Neural progenitor cell (in vitro differentiated cells): ENCODE measurements at regions not wholly inside any gene's neighbourhood (a gene's known extent, or its start where the extent isn't known, plus 50 kb on each side); places are given as distances from the start of the nearest gene placed in this dataset.

Experiments
- DNase-seq: peaks from one replicate; pipeline ENCODE4 v3.0.0-alpha.2; 2016; ENCODE audit warnings: low spot score
- H2AFZ ChIP-seq: fragments of 200-600 bp; sonication (generic); replicated peaks from 2 replicates; pipeline ENCODE4 v1.6.1; 2016; ENCODE audit warnings: antibody characterized with exemption
- H3F3A ChIP-seq: fragments of 200-600 bp; sonication (generic); 2 replicates; pipeline ENCODE4 v1.6.1; 2016; ENCODE audit warnings: antibody characterized with exemption, low read depth
- H3K27ac ChIP-seq: fragments of 200-600 bp; sonication (generic); 2 replicates; pipeline ENCODE4 v1.5.1; 2016; ENCODE audit warnings: mild to moderate bottlenecking
- H3K27me3 ChIP-seq: fragments of 200-600 bp; sonication (generic); 2 replicates; pipeline ENCODE4 v1.6.1; 2016; ENCODE audit warnings: mild to moderate bottlenecking, moderate library complexity
- H3K36me3 ChIP-seq: fragments of 200-600 bp; sonication (generic); 2 replicates; pipeline ENCODE4 v1.5.1; 2016
- H3K4me1 ChIP-seq: fragments of 200-600 bp; sonication (generic); 2 replicates; pipeline ENCODE4 v1.6.1; 2016; ENCODE audit warnings: mixed run types
- H3K4me2 ChIP-seq: fragments of 200-600 bp; sonication (generic); 2 replicates; pipeline ENCODE4 v1.6.1; 2016
- H3K4me3 ChIP-seq: fragments of 200-600 bp; sonication (generic); 2 replicates; pipeline ENCODE4 v1.5.1; 2016
- H3K79me2 ChIP-seq: fragments of 200-600 bp; sonication (generic); 2 replicates; pipeline ENCODE4 v1.6.1; 2016; ENCODE audit warnings: low read depth
- H3K9ac ChIP-seq: fragments of 200-600 bp; sonication (generic); 2 replicates; pipeline ENCODE4 v1.6.1; 2016
- H3K9me3 ChIP-seq: fragments of 200-600 bp; sonication (generic); 2 replicates; pipeline ENCODE4 v1.5.1; 2016; ENCODE audit warnings: low read depth
- H4K20me1 ChIP-seq: fragments of 200-600 bp; sonication (generic); 2 replicates; pipeline ENCODE4 v1.6.1; 2016; ENCODE audit warnings: low read depth
- H3K27ac Mint-ChIP-seq: 3 replicates; pipeline ENCODE4 v1.8.0; 2021; ENCODE audit warnings: mixed read lengths
- H3K27me3 Mint-ChIP-seq: 2 replicates; pipeline ENCODE4 v1.8.0; 2022; ENCODE audit warnings: low read depth, mild to moderate bottlenecking, inconsistent platforms, moderate library complexity, mixed read lengths; ENCODE audit not compliant: insufficient read depth
- H3K36me3 Mint-ChIP-seq: 3 replicates; pipeline ENCODE4 v1.8.0; 2021; ENCODE audit warnings: mixed read lengths
- H3K4me1 Mint-ChIP-seq: 3 replicates; pipeline ENCODE4 v1.8.0; 2021; ENCODE audit warnings: mixed read lengths
- H3K4me3 Mint-ChIP-seq: 3 replicates; pipeline ENCODE4 v1.8.0; 2021; ENCODE audit warnings: mild to moderate bottlenecking, moderate library complexity, mixed read lengths
- H3K9me3 Mint-ChIP-seq: 3 replicates; pipeline ENCODE4 v1.8.0; 2020; ENCODE audit warnings: mixed read lengths
- EZH2 ChIP-seq: fragments of 200-600 bp; sonication (generic); IDR thresholded peaks from 2 replicates; pipeline ENCODE4 v1.6.1; 2017; ENCODE audit warnings: antibody characterized with exemption, mild to moderate bottlenecking, moderate library complexity
- EZH2phosphoT487 ChIP-seq: fragments of 200-600 bp; sonication (generic); IDR thresholded peaks from 2 replicates; pipeline ENCODE4 v1.6.1; 2017; ENCODE audit warnings: antibody characterized with exemption
- TF ChIP-seq, protein P1 (sequence below): fragments of 200-600 bp; sonication (generic); IDR thresholded peaks from 2 replicates; pipeline ENCODE4 v1.5.1; 2017; ENCODE audit warnings: antibody characterized with exemption, mild to moderate bottlenecking

DNA sequence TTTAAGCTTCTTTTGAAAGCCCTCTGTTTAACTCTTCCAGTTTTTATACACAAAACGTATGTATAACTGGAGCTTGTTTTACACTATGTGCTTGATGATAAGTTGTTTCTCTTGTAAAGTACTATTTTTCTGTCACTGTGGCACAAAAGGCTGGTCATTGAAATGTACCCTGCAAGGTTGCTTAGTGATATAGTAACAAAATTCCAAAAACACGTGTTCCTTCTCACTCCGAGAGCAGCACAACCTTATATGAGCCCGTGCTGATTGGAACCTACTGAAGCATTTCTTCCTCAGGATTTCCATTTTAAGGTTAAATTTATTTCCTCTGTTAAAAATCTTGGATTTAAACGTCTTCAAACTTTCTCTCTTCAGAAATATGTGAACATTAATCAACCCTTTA lies 772.9 kb upstream of the TENM3 start:
- Histone ChIP-seq H3K79me2 (no peaks in the 10 kb centered on the region), H3K27me3 (no peaks in the 10 kb centered on the region), H3K4me2 (no peak overlapping the region), H3F3A (no peaks in the 10 kb centered on the region), H3K36me3 (no peaks in the 10 kb centered on the region), H2AFZ (no peak overlapping the region), H3K4me3 (no peak overlapping the region), H3K9ac (no peak overlapping the region), H3K4me1 (peaks cover 3% of the 10 kb centered on the region), H3K9me3 (no peaks in the 10 kb centered on the region), H3K27ac (no peak overlapping the region), H4K20me1 (no peaks in the 10 kb centered on the region)
- H3K4me3 Mint-ChIP-seq, result no peak overlapping the region
- TF ChIP-seq, protein P1, sequence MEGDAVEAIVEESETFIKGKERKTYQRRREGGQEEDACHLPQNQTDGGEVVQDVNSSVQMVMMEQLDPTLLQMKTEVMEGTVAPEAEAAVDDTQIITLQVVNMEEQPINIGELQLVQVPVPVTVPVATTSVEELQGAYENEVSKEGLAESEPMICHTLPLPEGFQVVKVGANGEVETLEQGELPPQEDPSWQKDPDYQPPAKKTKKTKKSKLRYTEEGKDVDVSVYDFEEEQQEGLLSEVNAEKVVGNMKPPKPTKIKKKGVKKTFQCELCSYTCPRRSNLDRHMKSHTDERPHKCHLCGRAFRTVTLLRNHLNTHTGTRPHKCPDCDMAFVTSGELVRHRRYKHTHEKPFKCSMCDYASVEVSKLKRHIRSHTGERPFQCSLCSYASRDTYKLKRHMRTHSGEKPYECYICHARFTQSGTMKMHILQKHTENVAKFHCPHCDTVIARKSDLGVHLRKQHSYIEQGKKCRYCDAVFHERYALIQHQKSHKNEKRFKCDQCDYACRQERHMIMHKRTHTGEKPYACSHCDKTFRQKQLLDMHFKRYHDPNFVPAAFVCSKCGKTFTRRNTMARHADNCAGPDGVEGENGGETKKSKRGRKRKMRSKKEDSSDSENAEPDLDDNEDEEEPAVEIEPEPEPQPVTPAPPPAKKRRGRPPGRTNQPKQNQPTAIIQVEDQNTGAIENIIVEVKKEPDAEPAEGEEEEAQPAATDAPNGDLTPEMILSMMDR, result no peak
- no peak for TF ChIP-seq EZH2
- no peak for TF ChIP-seq EZH2phosphoT487
- no peaks in the 10 kb centered on the region for H3K27me3 Mint-ChIP-seq
- DNase-seq, result no peak
- no peaks in the 10 kb centered on the region for H3K9me3 Mint-ChIP-seq
- H3K36me3 Mint-ChIP-seq, result no peaks in the 10 kb centered on the region
- H3K27ac Mint-ChIP-seq, result no peak overlapping the region
- peaks cover 6% of the 10 kb centered on the region for H3K4me1 Mint-ChIP-seq

DNA sequence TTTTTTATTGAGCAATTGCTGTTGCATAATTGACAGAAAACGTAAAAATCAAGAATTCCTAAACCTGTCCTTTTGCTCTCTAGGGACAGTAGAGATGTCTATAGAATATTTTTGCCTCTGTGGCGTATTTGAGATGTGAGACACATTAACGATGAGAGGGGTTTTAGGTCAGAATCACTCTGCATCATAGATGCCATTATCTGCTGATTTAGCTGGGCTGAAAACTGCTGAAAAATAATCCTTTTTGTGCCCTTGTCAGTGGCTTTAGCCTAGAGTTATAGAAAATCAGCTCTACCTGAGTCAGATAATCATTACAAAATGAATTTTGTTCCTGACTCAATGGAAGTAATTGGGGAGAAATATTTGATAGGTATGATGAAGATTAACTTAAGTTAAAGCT lies 767.8 kb upstream of the TENM3 start:
- Histone ChIP-seq H3K79me2 (no peaks in the 10 kb centered on the region), H3K4me2 (peak overlapping the region; percentile 40), H3K27ac (no peak overlapping the region), H3K9me3 (no peaks in the 10 kb centered on the region), H3F3A (no peaks in the 10 kb centered on the region), H3K9ac (no peak overlapping the region), H3K4me1 (peaks cover 23% of the 10 kb centered on the region), H3K36me3 (no peaks in the 10 kb centered on the region), H4K20me1 (no peaks in the 10 kb centered on the region), H3K27me3 (no peaks in the 10 kb centered on the region), H2AFZ (peak overlapping the region; percentile 12), H3K4me3 (no peak overlapping the region)
- no peaks in the 10 kb centered on the region for H3K36me3 Mint-ChIP-seq
- no peak for TF ChIP-seq EZH2
- TF ChIP-seq, protein P1, result no peak
- no peak for TF ChIP-seq EZH2phosphoT487
- H3K9me3 Mint-ChIP-seq, result no peaks in the 10 kb centered on the region
- H3K27ac Mint-ChIP-seq, result no peak overlapping the region
- no peaks in the 10 kb centered on the region for H3K27me3 Mint-ChIP-seq
- peaks cover 37% of the 10 kb centered on the region for H3K4me1 Mint-ChIP-seq
- H3K4me3 Mint-ChIP-seq, result no peak overlapping the region
- DNase-seq, result no peak

DNA sequence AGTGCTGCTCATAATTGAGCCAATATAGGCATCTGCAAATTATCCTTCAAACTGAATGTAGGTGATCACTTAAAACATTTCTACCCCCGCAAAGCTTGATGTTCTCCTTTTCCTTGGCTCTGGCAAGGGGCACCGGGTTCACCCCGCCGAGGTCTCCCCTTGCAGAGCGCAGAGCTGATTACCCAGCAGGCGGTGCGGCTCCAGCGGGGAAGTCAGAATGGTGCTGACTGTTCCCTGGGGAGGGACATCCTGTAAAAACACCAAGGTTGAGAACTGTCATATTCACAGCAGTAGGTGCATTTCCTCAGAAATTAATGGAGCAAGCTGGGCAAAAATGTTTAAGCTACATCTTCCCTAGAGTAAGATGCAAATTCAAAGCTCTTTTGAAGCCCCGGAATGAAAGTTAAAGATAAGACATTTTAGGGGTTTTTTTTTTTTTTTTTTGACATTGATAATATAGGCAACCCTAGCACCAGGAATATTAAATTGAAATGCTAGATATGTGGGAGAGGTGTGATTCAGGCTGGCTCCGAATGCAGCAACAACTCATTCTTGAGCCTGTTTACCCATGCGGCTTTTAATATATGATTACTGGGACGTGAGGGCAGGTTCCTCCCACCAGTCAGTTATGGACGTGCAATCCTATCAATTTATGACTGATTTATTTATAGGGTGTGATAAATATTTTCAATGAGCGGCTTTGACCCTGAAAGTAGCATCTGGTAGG lies 767.3 kb upstream of the TENM3 start:
- no peak overlapping the region for H3K27ac ChIP-seq
- peak overlapping the region; percentile 12 for H2AFZ ChIP-seq
- DNase-seq, result peak; percentile 26
- H4K20me1 ChIP-seq, result no peaks in the 10 kb centered on the region
- Mint-ChIP-seq H3K27ac (no peak overlapping the region), H3K9me3 (no peaks in the 10 kb centered on the region), H3K36me3 (no peaks in the 10 kb centered on the region), H3K27me3 (no peaks in the 10 kb centered on the region), H3K4me1 (peaks cover 37% of the 10 kb centered on the region), H3K4me3 (no peak overlapping the region)
- H3K9me3 ChIP-seq, result no peaks in the 10 kb centered on the region
- peak overlapping the region; percentile 40 for H3K4me2 ChIP-seq
- H3K4me1 ChIP-seq, result peaks cover 23% of the 10 kb centered on the region
- no peaks in the 10 kb centered on the region for H3K27me3 ChIP-seq
- H3K9ac ChIP-seq, result no peak overlapping the region
- TF ChIP-seq EZH2, result no peak
- no peak overlapping the region for H3K4me3 ChIP-seq
- no peaks in the 10 kb centered on the region for H3K79me2 ChIP-seq
- H3K36me3 ChIP-seq, result no peaks in the 10 kb centered on the region
- no peaks in the 10 kb centered on the region for H3F3A ChIP-seq

DNA sequence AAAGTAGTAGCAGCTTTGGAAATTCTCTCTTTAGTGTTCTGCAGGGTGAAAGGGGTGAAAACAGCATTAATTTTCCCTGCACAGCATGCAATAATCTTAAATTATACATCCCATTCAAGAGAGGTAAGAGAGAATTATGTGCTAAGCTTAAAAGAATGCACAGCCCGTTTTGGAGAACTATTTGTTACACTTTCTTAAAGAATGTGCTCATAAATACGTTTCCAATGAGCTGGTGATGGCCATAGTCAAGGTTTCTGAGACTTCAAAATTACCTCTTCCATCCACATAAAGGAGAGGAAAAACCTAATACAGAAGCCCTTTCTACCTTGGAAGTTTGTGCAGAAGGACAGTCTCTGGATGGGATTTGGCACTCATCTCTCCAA lies 766.7 kb upstream of the TENM3 start:
- TF ChIP-seq EZH2phosphoT487, result no peak
- TF ChIP-seq EZH2, result no peak
- TF ChIP-seq, protein P1, result no peak
- Mint-ChIP-seq H3K27ac (no peak overlapping the region), H3K4me3 (no peak overlapping the region), H3K9me3 (no peaks in the 10 kb centered on the region), H3K27me3 (no peaks in the 10 kb centered on the region), H3K36me3 (no peaks in the 10 kb centered on the region), H3K4me1 (peaks cover 37% of the 10 kb centered on the region)
- H3K36me3 ChIP-seq, result no peaks in the 10 kb centered on the region
- no peak overlapping the region for H3K4me2 ChIP-seq
- DNase-seq, result no peak
- no peaks in the 10 kb centered on the region for H3K79me2 ChIP-seq
- peaks cover 23% of the 10 kb centered on the region for H3K4me1 ChIP-seq
- no peaks in the 10 kb centered on the region for H3F3A ChIP-seq
- no peaks in the 10 kb centered on the region for H3K9me3 ChIP-seq
- H3K27me3 ChIP-seq, result no peaks in the 10 kb centered on the region
- no peak overlapping the region for H2AFZ ChIP-seq
- H4K20me1 ChIP-seq, result no peaks in the 10 kb centered on the region
- no peak overlapping the region for H3K9ac ChIP-seq
- H3K27ac ChIP-seq, result no peak overlapping the region
- H3K4me3 ChIP-seq, result no peak overlapping the region
